GM23248 (cell line): ENCODE measurements at regions not wholly inside any gene's neighbourhood (a gene's known extent, or its start where the extent isn't known, plus 50 kb on each side); places are given as distances from the start of the nearest gene placed in this dataset.

Source experiments
- EZH2 ChIP-seq: fragments of 200-600 bp; sonication (generic); IDR thresholded peaks from 2 replicates; pipeline ENCODE4 v1.6.1; 2018; ENCODE audit warnings: antibody characterized with exemption, mild to moderate bottlenecking; ENCODE audit not compliant: insufficient read depth, poor library complexity, severe bottlenecking
- EZH2phosphoT487 ChIP-seq: fragments of 200-600 bp; sonication (generic); IDR thresholded peaks from 2 replicates; pipeline ENCODE4 v1.6.1; 2018; ENCODE audit warnings: antibody characterized with exemption, moderate library complexity, mild to moderate bottlenecking, low read depth; ENCODE audit not compliant: insufficient read depth

GRCh38 chr5:125200866-125201373, 454.5 kb upstream of the ZNF608 start:
- no peak for TF ChIP-seq EZH2
- TF ChIP-seq EZH2phosphoT487, result no peak
